SH-SY5Y (cell line): ENCODE measurements at regions not wholly inside any gene's neighbourhood (a gene's known extent, or its start where the extent isn't known, plus 50 kb on each side); places are given as distances from the start of the nearest gene placed in this dataset.

ENCODE experiments used
- GATA2 ChIP-seq: IDR thresholded peaks from 2 replicates; pipeline ENCODE4 v1.6.1; 2011; ENCODE audit warnings: mild to moderate bottlenecking, low read depth, low read length
- GATA3 ChIP-seq: IDR thresholded peaks from 2 replicates; pipeline ENCODE4 v1.6.1; 2011; ENCODE audit warnings: low read depth, mild to moderate bottlenecking, low read length, moderate library complexity

DNA sequence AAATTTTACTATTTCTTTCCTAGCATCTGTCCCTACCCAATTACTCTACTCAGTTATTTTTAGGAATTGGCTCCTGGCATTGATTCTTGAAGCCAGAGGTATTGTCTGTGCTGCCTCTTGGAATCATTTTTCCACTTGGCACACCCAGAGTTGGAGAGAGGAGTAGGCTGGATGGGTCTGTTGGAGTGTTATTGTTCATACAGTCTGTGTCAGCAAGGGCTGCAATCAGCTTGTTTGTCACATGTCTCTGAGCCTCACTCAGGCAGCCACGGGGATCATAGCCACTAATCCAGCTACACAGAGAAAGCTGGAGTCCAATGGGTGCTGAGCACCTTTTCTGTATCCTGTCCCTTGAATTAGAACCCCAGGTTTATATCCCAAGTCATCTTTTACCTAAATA, 176.0 kb upstream of the DYRK2 start:
- no peak for TF ChIP-seq GATA2
- no peak for TF ChIP-seq GATA3
